ENCODE measurements at regions not wholly inside any gene's neighbourhood (a gene's known extent, or its start where the extent isn't known, plus 50 kb on each side); places are given as distances from the start of the nearest gene placed in this dataset.
"Not testable (repeated sequence)": the region's sequence is repeated elsewhere in the genome, so short reads cannot be mapped to it uniquely, and the experiment has no call there.

- DNase-seq (ENCODE audit: low read depth) = no peak
Observed at GRCh38 chr14:86790408-86791364, 1202.3 kb downstream of the GALC start.

- no peak for DNase-seq (ENCODE audit: low read depth)
Observed at GRCh38 chr14:86788224-86788623, 1204.8 kb downstream of the GALC start.

- no peak for DNase-seq (ENCODE audit: low read depth)
Observed at GRCh38 chr14:86787717-86788116, 1205.3 kb downstream of the GALC start.

- DNase-seq (ENCODE audit: low read depth) = no peak
Observed at GRCh38 chr14:86782092-86782580, 1210.8 kb downstream of the GALC start.

- no peak for DNase-seq (ENCODE audit: low read depth)
Observed at GRCh38 chr14:86780876-86781510, 1212.0 kb downstream of the GALC start.

- no peak for DNase-seq (ENCODE audit: low read depth)
Observed at GRCh38 chr14:86780461-86780860, 1212.5 kb downstream of the GALC start.

GRCh38 chr14:86779416-86779815, 1213.6 kb downstream of the GALC start:
- DNase-seq (ENCODE audit: low read depth) = no peak

- DNase-seq (ENCODE audit: low read depth) = no peak
Observed at GRCh38 chr14:86777963-86778602, 1214.9 kb downstream of the GALC start.

- DNase-seq (ENCODE audit: low read depth) = peak; percentile 65
Observed at GRCh38 chr14:86775896-86776295, 1217.1 kb downstream of the GALC start.

- no peak for DNase-seq (ENCODE audit: low read depth)
Observed at GRCh38 chr14:86774916-86775315, 1218.1 kb downstream of the GALC start.

- DNase-seq (ENCODE audit: low read depth) = no peak
Observed at GRCh38 chr14:86772075-86772474, 1220.9 kb downstream of the GALC start.

- no peak for DNase-seq (ENCODE audit: low read depth)
Observed at GRCh38 chr14:86770186-86770585, 1222.8 kb downstream of the GALC start.

GRCh38 chr14:86766469-86766868, 1226.5 kb downstream of the GALC start:
- DNase-seq (ENCODE audit: low read depth) = no peak

GRCh38 chr14:86761611-86762010, 1231.4 kb downstream of the GALC start:
- DNase-seq (ENCODE audit: low read depth) = no peak

- DNase-seq (ENCODE audit: low read depth) = no peak
Observed at GRCh38 chr14:86756521-86757190, 1226.7 kb downstream of the FLRT2 start.

- DNase-seq (ENCODE audit: low read depth) = not testable (repeated sequence)
Observed at GRCh38 chr14:86750488-86750887, 1220.5 kb downstream of the FLRT2 start.

- DNase-seq (ENCODE audit: low read depth) = no peak
Observed at GRCh38 chr14:86739761-86740160, 1209.8 kb downstream of the FLRT2 start.

- not testable (repeated sequence) for DNase-seq (ENCODE audit: low read depth)
Observed at GRCh38 chr14:86731427-86731826, 1201.5 kb downstream of the FLRT2 start.

GRCh38 chr14:86723254-86723624, 1193.3 kb downstream of the FLRT2 start:
- DNase-seq (ENCODE audit: low read depth) = no peak

GRCh38 chr14:86722612-86723253, 1192.8 kb downstream of the FLRT2 start:
- no peak for DNase-seq (ENCODE audit: low read depth)

GRCh38 chr14:86714575-86714974, 1184.6 kb downstream of the FLRT2 start:
- DNase-seq (ENCODE audit: low read depth) = no peak

- no peak for DNase-seq (ENCODE audit: low read depth)
Observed at GRCh38 chr14:86714153-86714552, 1184.2 kb downstream of the FLRT2 start.
